Upper lobe of left lung (tissue), 4 donors: ENCODE measurements at regions not wholly inside any gene's neighbourhood (a gene's known extent, or its start where the extent isn't known, plus 50 kb on each side); places are given as distances from the start of the nearest gene placed in this dataset.

ENCODE experiments used
- POLR2A ChIP-seq, 4 donors: fragments of 450-650 bp; IDR thresholded peaks; one replicate each; pipeline ENCODE4 v1.5.1; 2016 to 2017; ENCODE audit warnings: antibody characterized with exemption in 4 of 4, mild to moderate bottlenecking in 2 of 4
- POLR2AphosphoS5 ChIP-seq, 2 donors: sonication (generic); formaldehyde crosslinking; IDR thresholded peaks; one replicate each; pipeline ENCODE4 v1.5.1; 2017; ENCODE audit warnings: antibody characterized with exemption in 2 of 2
- TF ChIP-seq, protein P1 (sequence below), 6 experiments: fragments of 450-650 bp in 4 of 6; fragments of 200-600 bp in 2 of 6; sonication (generic) in 2 of 6; IDR thresholded peaks; one replicate each; pipeline ENCODE4 v1.5.1; 2016 to 2019; ENCODE audit warnings: antibody characterized with exemption in 6 of 6

DNA sequence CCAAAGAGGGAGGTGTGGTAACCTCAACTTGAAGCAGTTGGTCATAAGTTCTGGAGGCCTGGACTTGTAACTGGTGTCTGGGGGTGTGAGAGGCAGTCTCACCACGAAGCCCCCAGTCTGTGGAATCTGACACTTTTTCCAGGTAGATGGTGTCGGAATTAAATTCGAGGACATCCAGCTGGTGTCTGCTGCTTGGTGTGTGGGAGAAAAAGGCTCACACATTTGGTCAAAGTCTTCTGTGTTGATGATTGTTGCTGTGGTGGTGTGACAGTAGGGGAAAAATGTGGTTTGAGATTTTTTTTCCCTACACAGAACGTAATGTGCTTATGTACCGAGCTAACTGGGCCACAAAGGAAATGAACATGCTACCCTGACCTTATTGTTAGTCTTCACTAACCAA lies 251.9 kb downstream of the MAT2B start:
- TF ChIP-seq, protein P1, sequence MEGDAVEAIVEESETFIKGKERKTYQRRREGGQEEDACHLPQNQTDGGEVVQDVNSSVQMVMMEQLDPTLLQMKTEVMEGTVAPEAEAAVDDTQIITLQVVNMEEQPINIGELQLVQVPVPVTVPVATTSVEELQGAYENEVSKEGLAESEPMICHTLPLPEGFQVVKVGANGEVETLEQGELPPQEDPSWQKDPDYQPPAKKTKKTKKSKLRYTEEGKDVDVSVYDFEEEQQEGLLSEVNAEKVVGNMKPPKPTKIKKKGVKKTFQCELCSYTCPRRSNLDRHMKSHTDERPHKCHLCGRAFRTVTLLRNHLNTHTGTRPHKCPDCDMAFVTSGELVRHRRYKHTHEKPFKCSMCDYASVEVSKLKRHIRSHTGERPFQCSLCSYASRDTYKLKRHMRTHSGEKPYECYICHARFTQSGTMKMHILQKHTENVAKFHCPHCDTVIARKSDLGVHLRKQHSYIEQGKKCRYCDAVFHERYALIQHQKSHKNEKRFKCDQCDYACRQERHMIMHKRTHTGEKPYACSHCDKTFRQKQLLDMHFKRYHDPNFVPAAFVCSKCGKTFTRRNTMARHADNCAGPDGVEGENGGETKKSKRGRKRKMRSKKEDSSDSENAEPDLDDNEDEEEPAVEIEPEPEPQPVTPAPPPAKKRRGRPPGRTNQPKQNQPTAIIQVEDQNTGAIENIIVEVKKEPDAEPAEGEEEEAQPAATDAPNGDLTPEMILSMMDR (IDR thresholded peaks at IDR 0.05): no peak
- no peak for TF ChIP-seq POLR2A (IDR thresholded peaks at IDR 0.05)
- no peak for TF ChIP-seq POLR2AphosphoS5 (IDR thresholded peaks at IDR 0.05)
